ENCODE measurements at regions not wholly inside any gene's neighbourhood (a gene's known extent, or its start where the extent isn't known, plus 50 kb on each side); places are given as distances from the start of the nearest gene placed in this dataset.

GRCh38 chr4:60013464-60014184 is 1186.5 kb upstream of the ADGRL3 start:
- no peak for TF ChIP-seq CTCF (IDR thresholded peaks at IDR 0.05; ENCODE audit: insufficient read depth, missing control alignments)
- FAIRE-seq (no peak), DNase-seq (ENCODE audit: insufficient read length, low spot score) (no peak)

- no peak for TF ChIP-seq CTCF (IDR thresholded peaks at IDR 0.05; ENCODE audit: insufficient read depth, missing control alignments)
- FAIRE-seq (no peak), DNase-seq (ENCODE audit: insufficient read length, low spot score) (no peak)
Measured at GRCh38 chr4:60016971-60017370, 1183.2 kb upstream of the ADGRL3 start.

GRCh38 chr4:60019180-60019579 is 1180.9 kb upstream of the ADGRL3 start:
- no peak for FAIRE-seq
- TF ChIP-seq CTCF (IDR thresholded peaks at IDR 0.05; ENCODE audit: insufficient read depth, missing control alignments), result no peak
- DNase-seq (ENCODE audit: insufficient read length, low spot score), result no peak

GRCh38 chr4:60019946-60020345 is 1180.2 kb upstream of the ADGRL3 start:
- no peak for TF ChIP-seq CTCF (IDR thresholded peaks at IDR 0.05; ENCODE audit: insufficient read depth, missing control alignments)
- DNase-seq (ENCODE audit: insufficient read length, low spot score) (no peak), FAIRE-seq (no peak)

- TF ChIP-seq CTCF (IDR thresholded peaks at IDR 0.05; ENCODE audit: insufficient read depth, missing control alignments), result no peak
- FAIRE-seq (no peak), DNase-seq (ENCODE audit: insufficient read length, low spot score) (no peak)
Measured at GRCh38 chr4:60020389-60020788, 1179.7 kb upstream of the ADGRL3 start.

- DNase-seq (ENCODE audit: insufficient read length, low spot score) (no peak), FAIRE-seq (no peak)
Measured at GRCh38 chr4:60033826-60034225, 1166.3 kb upstream of the ADGRL3 start.

More at GRCh38 chr4:60033826-60034225, 1166.3 kb upstream of the ADGRL3 start:
- no peak for TF ChIP-seq CTCF (IDR thresholded peaks at IDR 0.05; ENCODE audit: insufficient read depth, missing control alignments)
